ENCODE measurements at regions not wholly inside any gene's neighbourhood (a gene's known extent, or its start where the extent isn't known, plus 50 kb on each side); places are given as distances from the start of the nearest gene placed in this dataset.

DNA sequence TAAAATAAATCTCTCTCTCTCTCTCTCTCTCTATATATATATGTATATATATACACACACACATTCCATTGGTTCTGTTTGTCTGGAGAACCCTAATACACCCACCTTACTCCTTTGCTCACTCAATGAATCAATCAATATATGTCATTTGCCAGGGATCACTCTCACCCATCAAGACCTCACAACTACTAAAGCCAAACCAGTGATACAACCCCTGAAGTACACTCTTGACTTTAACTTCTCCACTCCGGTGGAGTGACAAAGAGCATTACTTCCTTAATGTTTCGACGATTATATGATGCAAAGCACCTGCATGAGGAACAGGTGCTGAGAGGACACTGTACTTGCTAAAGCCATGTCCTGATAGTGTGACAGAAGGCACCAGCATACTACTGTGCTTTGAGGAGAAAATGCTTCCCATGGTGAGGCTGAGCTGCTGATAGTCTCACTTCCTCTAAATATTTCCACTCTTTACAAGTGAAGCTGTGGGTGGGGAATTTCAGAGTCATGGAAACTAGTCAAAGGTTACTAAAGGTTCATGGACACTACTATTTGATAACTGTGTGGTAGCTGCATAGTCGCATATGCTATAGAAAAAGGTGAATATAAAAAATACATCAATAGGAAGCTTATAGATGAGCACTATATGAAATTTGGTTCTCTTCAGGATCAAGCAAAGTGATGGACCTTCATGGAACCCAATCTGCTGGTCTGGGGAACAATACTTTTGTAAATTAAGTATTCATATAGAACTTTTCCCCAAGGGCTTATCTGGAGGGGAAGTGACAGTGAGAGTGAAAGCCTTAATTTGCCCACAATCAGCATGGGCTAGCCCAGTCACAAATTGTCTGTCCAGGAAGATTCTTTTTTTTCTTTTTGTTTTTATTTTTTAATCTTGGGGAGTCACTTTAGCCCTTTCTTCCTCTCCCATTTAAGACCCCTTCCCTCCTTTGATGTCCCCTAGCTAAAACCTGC, 141.9 kb upstream of the NEDD9 start:
- in situ Hi-C loops (cut with MboI), result no loop called here
- Histone ChIP-seq H3K9me3 (replicated peaks; ENCODE audit: control insufficient read depth, insufficient read depth, low read length) (peaks cover 10% of the 10 kb centered on the region), H3K27ac (ENCODE audit: control insufficient read depth, insufficient read depth) (peak overlapping the region; percentile 89), H3K4me1 (ENCODE audit: control insufficient read depth, insufficient read depth, low read length) (peaks cover 44% of the 10 kb centered on the region), H4K20me1 (ENCODE audit: control insufficient read depth, insufficient read depth) (no peaks in the 10 kb centered on the region), H3K27me3 (replicated peaks in 1 of 2; ENCODE audit: control insufficient read depth in 2 of 2, insufficient read depth in 2 of 2, low read length in 1 of 2) (no peaks in the 10 kb centered on the region), H3K36me3 (ENCODE audit: control insufficient read depth in 2 of 2, insufficient read depth in 2 of 2, low read length in 1 of 2) (peaks cover 0 to 2% of the 10 kb centered on the region in 2 experiments; a peak in 3 of 4 replicates), H3K79me2 (ENCODE audit: control insufficient read depth, insufficient read depth, low read length) (peaks cover 72% of the 10 kb centered on the region), H3K4me3 (0 out of 2 replicates have a peak overlapping the region, but pooled peaks have one; percentile 44), H3K9ac (ENCODE audit: control insufficient read depth, insufficient read depth, low read length) (peak overlapping the region; percentile 61), H2AFZ (ENCODE audit: control insufficient read depth, low read depth, low read length) (no peak overlapping the region), H3K4me2 (ENCODE audit: control insufficient read depth, insufficient read depth) (peak overlapping the region; percentile 82)
- ChIA-PET SMC1A (ENCODE audit: uncharacterized antibody, unreplicated experiment) (interaction anchor here (0.8 to 5.7 kb wide), 31 partner anchors 8 to 203 kb away, joined by 3 to 83 read pairs (median 7); partner anchors contain the start of gene NEDD9), POLR2A (interaction anchor here (0.9 to 3.0 kb wide), 14 partner anchors 11 to 121 kb away, joined by 3 to 19 read pairs (median 4); no protein-coding TSS in a partner anchor), CTCF (interaction anchor here (0.6 to 2.2 kb wide), 9 partner anchors 10 to 402 kb away, joined by 3 to 9 read pairs (median 3); no protein-coding TSS in a partner anchor), RAD21 (ENCODE audit: unreplicated experiment) (interaction anchor here (0.6 to 3.6 kb wide), 30 partner anchors 8 to 1020 kb away, joined by 3 to 55 read pairs (median 4); no protein-coding TSS in a partner anchor)
- peak; percentile 85 for ATAC-seq
- DNase-seq (ENCODE audit: low read depth, low spot score), result peak; percentile 96
- 2% methylated on average over 4 of the region's 4 CpGs for WGBS (ENCODE audit: insufficient coverage, insufficient replicate concordance, low lambda C conversion rate, missing lambda C conversion rate)
- intact Hi-C loops (cut with micrococcal nuclease; ENCODE audit: unreplicated experiment), result loop anchor here (2.0 to 5.0 kb wide), 6 partner anchors 50 to 142 kb away; partner anchors contain the start of gene NEDD9
- BruUV-seq (replicated peaks), result TSS peak; percentile 5
- no peak for FAIRE-seq
- no peak for TF ChIP-seq NFYA (IDR thresholded peaks at IDR 0.05; ENCODE audit: borderline replicate concordance, low read depth, low read length)
- peak; percentile 98 for TF ChIP-seq IKZF2 (IDR thresholded peaks at IDR 0.05)
- TF ChIP-seq LARP7 (IDR thresholded peaks at IDR 0.05), result no peak; the same call in 1 of the 2 replicates
- TF ChIP-seq GATAD2B (conservative IDR thresholded peaks at IDR 0.05; ENCODE audit: low read depth), result 0 out of 2 replicates have a peak, but pooled peaks have one; percentile 65
- TF ChIP-seq TARDBP (IDR thresholded peaks at IDR 0.05; ENCODE audit: borderline replicate concordance), result no peak
- TF ChIP-seq PML (IDR thresholded peaks at IDR 0.05; ENCODE audit: low read length), result peak; percentile 83
- TF ChIP-seq SUPT20H (IDR thresholded peaks at IDR 0.05; ENCODE audit: borderline replicate concordance, control insufficient read depth, low read depth, low read length), result no peak
- TF ChIP-seq RB1 (IDR thresholded peaks at IDR 0.05; ENCODE audit: borderline replicate concordance), result no peak; the same call in 1 of the 2 replicates
- TF ChIP-seq MTA2 (IDR thresholded peaks at IDR 0.05; ENCODE audit: low read depth), result peak; percentile 95
- peak; percentile 99 for TF ChIP-seq FOXM1 (IDR thresholded peaks at IDR 0.05; ENCODE audit: low read depth, low read length)
- TF ChIP-seq CBX5 (IDR thresholded peaks at IDR 0.05; ENCODE audit: low read depth), result peak; percentile 92
- TF ChIP-seq FOXK2 (IDR thresholded peaks at IDR 0.05), result no peak
- no peak for TF ChIP-seq EZH2 (IDR thresholded peaks at IDR 0.05; ENCODE audit: borderline replicate concordance, control insufficient read depth, low read depth, low read length)
- 0 out of 4 replicates have a peak, but pooled peaks of 1 of the 2 experiments have one; percentile 35 for TF ChIP-seq SRF (IDR thresholded peaks at IDR 0.05; ENCODE audit: low read depth in 2 of 2, low read length in 2 of 2)
- peak; percentile 31; the same call in 1 of the 2 replicates for TF ChIP-seq ZNF24 (IDR thresholded peaks at IDR 0.05)
- no peak for TF ChIP-seq SUZ12 (IDR thresholded peaks at IDR 0.05; ENCODE audit: unreplicated experiment)
- peak; percentile 83 to 95 for TF ChIP-seq EP300 (IDR thresholded peaks at IDR 0.05; ENCODE audit: borderline replicate concordance in 1 of 2, control insufficient read depth in 1 of 2, low read depth in 2 of 2, low read length in 2 of 2)
- TF ChIP-seq NFIC (IDR thresholded peaks at IDR 0.05; ENCODE audit: low read depth, low read length), result peak; percentile 98
- TF ChIP-seq SP1 (IDR thresholded peaks at IDR 0.05; ENCODE audit: low read depth, low read length), result peak; percentile 78
- TF ChIP-seq, protein P1, sequence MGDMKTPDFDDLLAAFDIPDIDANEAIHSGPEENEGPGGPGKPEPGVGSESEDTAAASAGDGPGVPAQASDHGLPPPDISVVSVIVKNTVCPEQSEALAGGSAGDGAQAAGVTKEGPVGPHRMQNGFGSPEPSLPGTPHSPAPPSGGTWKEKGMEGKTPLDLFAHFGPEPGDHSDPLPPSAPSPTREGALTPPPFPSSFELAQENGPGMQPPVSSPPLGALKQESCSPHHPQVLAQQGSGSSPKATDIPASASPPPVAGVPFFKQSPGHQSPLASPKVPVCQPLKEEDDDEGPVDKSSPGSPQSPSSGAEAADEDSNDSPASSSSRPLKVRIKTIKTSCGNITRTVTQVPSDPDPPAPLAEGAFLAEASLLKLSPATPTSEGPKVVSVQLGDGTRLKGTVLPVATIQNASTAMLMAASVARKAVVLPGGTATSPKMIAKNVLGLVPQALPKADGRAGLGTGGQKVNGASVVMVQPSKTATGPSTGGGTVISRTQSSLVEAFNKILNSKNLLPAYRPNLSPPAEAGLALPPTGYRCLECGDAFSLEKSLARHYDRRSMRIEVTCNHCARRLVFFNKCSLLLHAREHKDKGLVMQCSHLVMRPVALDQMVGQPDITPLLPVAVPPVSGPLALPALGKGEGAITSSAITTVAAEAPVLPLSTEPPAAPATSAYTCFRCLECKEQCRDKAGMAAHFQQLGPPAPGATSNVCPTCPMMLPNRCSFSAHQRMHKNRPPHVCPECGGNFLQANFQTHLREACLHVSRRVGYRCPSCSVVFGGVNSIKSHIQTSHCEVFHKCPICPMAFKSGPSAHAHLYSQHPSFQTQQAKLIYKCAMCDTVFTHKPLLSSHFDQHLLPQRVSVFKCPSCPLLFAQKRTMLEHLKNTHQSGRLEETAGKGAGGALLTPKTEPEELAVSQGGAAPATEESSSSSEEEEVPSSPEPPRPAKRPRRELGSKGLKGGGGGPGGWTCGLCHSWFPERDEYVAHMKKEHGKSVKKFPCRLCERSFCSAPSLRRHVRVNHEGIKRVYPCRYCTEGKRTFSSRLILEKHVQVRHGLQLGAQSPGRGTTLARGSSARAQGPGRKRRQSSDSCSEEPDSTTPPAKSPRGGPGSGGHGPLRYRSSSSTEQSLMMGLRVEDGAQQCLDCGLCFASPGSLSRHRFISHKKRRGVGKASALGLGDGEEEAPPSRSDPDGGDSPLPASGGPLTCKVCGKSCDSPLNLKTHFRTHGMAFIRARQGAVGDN (IDR thresholded peaks at IDR 0.05), result peak; percentile 70; the same call in 1 of the 2 replicates

All from GM12878 (cell line).